ENCODE measurements at regions not wholly inside any gene's neighbourhood (a gene's known extent, or its start where the extent isn't known, plus 50 kb on each side); places are given as distances from the start of the nearest gene placed in this dataset.
"Not testable (repeated sequence)": the region's sequence is repeated elsewhere in the genome, so short reads cannot be mapped to it uniquely, and the experiment has no call there.

DNA sequence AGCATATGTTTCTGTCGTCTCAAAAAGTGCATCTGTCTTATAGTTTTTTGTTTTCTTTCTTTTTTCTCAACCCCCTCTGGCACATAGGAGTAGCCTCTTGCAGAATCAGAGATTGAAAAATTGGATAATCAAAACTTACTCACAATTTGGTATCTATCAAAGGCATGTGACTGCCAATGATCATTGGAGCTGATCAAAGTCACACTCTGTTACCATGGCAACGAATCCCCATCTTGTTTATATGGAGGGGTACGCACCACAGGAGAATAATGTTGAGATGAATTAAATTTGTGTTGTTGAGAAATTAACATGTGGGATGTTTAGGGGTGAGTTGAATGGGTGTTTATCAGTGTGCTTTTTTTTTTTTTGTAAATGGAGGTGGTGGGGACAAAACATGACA is 458.3 kb upstream of the FANCL start:
- Histone ChIP-seq H3K9ac (ENCODE audit: low read length) (no peak overlapping the region), H3K4me1 (ENCODE audit: control insufficient read depth, low read depth, low read length) (no peaks in the 10 kb centered on the region), H3K27me3 (ENCODE audit: control insufficient read depth, insufficient read depth, low read length) (no peaks in the 10 kb centered on the region), H3K4me3 (ENCODE audit: low read length) (no peak overlapping the region), H3K27ac (ENCODE audit: low read length) (no peak overlapping the region), H3K9me3 (ENCODE audit: control insufficient read depth, low read depth, low read length) (no peaks in the 10 kb centered on the region), H3K36me3 (ENCODE audit: control insufficient read depth, low read depth, low read length) (no peaks in the 10 kb centered on the region)

DNA sequence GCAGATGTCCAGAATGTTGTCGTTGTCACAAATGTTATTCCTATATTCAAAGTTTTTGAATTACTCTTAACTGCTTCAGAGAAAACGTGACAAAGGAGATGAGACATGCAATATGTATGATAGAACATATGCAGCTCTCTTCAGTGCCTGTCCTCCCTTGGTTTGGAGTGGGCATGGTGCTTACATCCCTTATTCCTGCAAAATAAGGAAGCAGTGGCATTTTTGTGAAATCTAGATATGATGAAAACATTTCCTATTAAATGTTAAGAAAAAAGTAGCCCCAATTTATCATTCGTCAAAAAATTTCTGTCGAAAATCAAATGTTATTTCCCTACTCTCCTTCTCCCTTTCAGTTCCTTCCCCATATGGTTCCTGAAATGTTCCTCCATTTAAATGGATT is 457.5 kb upstream of the FANCL start:
- H3K27ac ChIP-seq (ENCODE audit: low read length) = no peak overlapping the region
- H3K27me3 ChIP-seq (ENCODE audit: control insufficient read depth, insufficient read depth, low read length) = no peaks in the 10 kb centered on the region
- H3K9me3 ChIP-seq (ENCODE audit: control insufficient read depth, low read depth, low read length) = no peaks in the 10 kb centered on the region
- no peak overlapping the region for H3K9ac ChIP-seq (ENCODE audit: low read length)
- H3K36me3 ChIP-seq (ENCODE audit: control insufficient read depth, low read depth, low read length) = no peaks in the 10 kb centered on the region
- no peak overlapping the region for H3K4me3 ChIP-seq (ENCODE audit: low read length)
- H3K4me1 ChIP-seq (ENCODE audit: control insufficient read depth, low read depth, low read length) = no peaks in the 10 kb centered on the region

DNA sequence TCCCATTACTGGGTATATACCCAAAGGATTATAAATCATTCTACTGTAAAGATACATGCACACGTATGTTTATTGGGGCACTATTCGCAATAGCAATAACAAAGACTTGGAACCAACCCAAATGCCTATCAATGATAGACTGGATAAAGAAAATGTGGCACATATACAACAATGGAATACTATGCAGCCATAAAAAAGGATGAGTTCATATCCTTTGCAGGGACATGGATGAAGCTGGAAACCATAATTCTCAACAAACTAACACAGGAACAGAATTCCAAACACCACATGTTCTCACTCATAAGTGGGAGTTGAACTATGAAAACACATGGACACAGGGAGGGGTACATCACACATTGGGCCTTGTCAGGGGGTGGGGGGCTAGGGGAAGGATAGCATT is 453.0 kb upstream of the FANCL start:
- H3K27me3 ChIP-seq (ENCODE audit: control insufficient read depth, insufficient read depth, low read length); H3K36me3 ChIP-seq (ENCODE audit: control insufficient read depth, low read depth, low read length); H3K4me1 ChIP-seq (ENCODE audit: control insufficient read depth, low read depth, low read length); H3K9ac ChIP-seq (ENCODE audit: low read length); H3K4me3 ChIP-seq (ENCODE audit: low read length); H3K27ac ChIP-seq (ENCODE audit: low read length); H3K9me3 ChIP-seq (ENCODE audit: control insufficient read depth, low read depth, low read length): not testable (repeated sequence)

DNA sequence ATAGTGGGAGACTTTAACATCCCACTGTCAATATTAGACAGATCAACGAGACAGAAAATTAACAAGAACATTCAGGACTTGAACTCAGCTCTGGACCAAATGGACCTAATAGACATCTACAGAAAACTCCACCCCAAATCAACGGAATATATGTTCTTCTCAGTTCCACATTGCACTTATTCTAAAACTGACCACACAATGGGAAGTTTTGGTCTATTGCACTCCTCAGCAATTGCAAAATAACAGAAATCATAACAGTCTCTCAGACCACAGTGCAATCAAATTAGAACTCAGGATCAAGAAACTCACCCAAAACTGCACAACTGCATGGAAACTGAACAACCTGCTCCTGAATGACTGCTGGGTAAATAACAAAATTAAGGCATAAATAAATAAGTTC is 449.9 kb upstream of the FANCL start:
- not testable (repeated sequence) for H3K9ac ChIP-seq (ENCODE audit: low read length); H3K9me3 ChIP-seq (ENCODE audit: control insufficient read depth, low read depth, low read length); H3K4me3 ChIP-seq (ENCODE audit: low read length); H3K27me3 ChIP-seq (ENCODE audit: control insufficient read depth, insufficient read depth, low read length); H3K4me1 ChIP-seq (ENCODE audit: control insufficient read depth, low read depth, low read length); H3K36me3 ChIP-seq (ENCODE audit: control insufficient read depth, low read depth, low read length); H3K27ac ChIP-seq (ENCODE audit: low read length)

DNA sequence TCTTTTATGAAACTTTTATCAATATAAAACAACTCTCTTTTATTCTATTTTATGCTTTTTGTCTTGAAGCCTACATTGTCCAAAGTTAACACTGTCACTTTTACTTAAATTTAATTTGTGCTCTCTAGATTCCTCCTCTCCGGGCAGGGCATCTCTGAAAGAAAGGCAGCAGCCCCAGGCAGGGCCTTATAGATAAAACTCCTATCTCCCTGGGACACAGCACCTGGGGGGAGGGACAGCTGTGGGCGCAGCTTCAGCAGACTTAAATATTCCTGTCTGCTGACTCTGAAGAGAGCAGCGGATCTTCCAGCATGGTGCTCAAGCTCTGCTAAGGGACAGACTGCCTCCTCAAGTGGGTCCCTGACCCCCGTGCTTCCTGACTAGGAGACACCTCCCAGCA is 447.7 kb upstream of the FANCL start:
- Histone ChIP-seq H3K9me3 (ENCODE audit: control insufficient read depth, low read depth, low read length) (no peaks in the 10 kb centered on the region), H3K36me3 (ENCODE audit: control insufficient read depth, low read depth, low read length) (no peaks in the 10 kb centered on the region), H3K27me3 (ENCODE audit: control insufficient read depth, insufficient read depth, low read length) (no peaks in the 10 kb centered on the region), H3K4me1 (ENCODE audit: control insufficient read depth, low read depth, low read length) (no peaks in the 10 kb centered on the region), H3K27ac (ENCODE audit: low read length) (no peak overlapping the region), H3K4me3 (ENCODE audit: low read length) (no peak overlapping the region), H3K9ac (ENCODE audit: low read length) (no peak overlapping the region)

DNA sequence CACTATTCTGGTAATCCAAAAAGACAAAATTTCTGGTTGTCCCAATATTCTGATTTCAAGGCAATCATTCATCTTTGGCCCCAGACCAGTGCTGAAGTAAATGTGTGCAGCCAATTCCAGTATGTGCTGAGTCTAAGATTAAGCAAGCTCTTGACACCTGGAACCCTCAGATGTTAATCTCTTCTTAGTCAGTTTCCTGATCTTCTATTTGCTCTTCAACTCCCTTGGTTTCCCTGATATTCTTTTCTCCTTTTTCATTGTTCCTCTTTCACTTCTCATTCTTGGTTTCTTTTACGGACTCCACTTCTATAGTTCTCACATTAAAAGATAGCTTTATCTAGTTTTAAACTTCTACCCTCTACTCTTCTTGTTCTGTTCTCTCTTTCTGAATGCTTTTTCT is 445.7 kb upstream of the FANCL start:
- no peaks in the 10 kb centered on the region for H3K27me3 ChIP-seq (ENCODE audit: control insufficient read depth, insufficient read depth, low read length)
- H3K36me3 ChIP-seq (ENCODE audit: control insufficient read depth, low read depth, low read length) = no peaks in the 10 kb centered on the region
- no peak overlapping the region for H3K27ac ChIP-seq (ENCODE audit: low read length)
- no peak overlapping the region for H3K9ac ChIP-seq (ENCODE audit: low read length)
- no peak overlapping the region for H3K4me3 ChIP-seq (ENCODE audit: low read length)
- no peaks in the 10 kb centered on the region for H3K9me3 ChIP-seq (ENCODE audit: control insufficient read depth, low read depth, low read length)
- H3K4me1 ChIP-seq (ENCODE audit: control insufficient read depth, low read depth, low read length) = no peaks in the 10 kb centered on the region

DNA sequence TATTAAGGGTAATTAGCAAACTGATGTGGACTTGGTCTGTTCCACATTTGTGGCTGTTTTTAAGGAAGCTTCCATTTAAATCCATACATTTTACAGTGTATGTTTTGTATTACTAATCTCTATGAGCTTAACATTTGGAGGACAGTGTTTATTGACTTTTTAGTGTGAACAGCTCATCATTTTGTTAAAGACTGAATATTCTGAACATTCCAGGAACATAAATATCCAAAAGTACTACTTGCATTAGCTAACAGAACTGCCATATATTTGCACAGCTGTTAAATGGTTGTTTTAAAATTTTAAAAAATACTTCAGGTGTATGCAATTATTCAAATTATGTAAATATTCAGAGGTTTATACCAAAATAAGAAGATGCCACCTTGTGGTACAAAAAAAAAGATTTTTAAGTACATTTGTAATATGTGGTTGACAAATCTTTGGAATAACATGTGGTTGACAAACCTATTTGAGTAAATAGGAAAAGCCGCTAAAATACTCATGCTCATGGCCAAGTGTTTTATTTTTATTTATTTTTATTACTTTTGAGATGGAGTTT is 439.7 kb upstream of the FANCL start:
- no peaks in the 10 kb centered on the region for H3K27me3 ChIP-seq (ENCODE audit: control insufficient read depth, insufficient read depth, low read length)
- no peaks in the 10 kb centered on the region for H3K36me3 ChIP-seq (ENCODE audit: control insufficient read depth, low read depth, low read length)
- no peak overlapping the region for H3K9ac ChIP-seq (ENCODE audit: low read length)
- H3K9me3 ChIP-seq (ENCODE audit: control insufficient read depth, low read depth, low read length) = no peaks in the 10 kb centered on the region
- H3K4me1 ChIP-seq (ENCODE audit: control insufficient read depth, low read depth, low read length) = no peaks in the 10 kb centered on the region
- H3K4me3 ChIP-seq (ENCODE audit: low read length) = no peak overlapping the region
- H3K27ac ChIP-seq (ENCODE audit: low read length) = no peak overlapping the region

DNA sequence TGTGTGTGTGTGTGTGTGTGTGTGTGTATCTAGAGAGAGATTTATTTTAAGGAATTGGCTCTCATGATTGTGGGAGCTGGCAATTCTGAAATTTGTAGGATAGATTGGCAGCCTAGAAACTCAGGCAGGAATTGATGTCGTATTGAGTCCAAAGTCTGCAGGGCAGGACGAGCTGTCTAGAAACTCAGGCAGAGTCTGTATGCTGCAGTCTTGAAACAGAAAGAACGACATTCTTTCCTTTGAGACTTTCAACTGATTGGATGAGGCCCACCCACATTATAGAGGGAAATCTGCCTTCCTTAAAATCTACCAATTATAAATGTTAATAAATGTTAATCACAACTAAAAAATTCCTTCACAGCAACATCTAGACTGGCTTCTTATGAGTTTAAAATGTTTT is 436.6 kb upstream of the FANCL start:
- H3K27me3 ChIP-seq (ENCODE audit: control insufficient read depth, insufficient read depth, low read length) = no peaks in the 10 kb centered on the region
- H3K9me3 ChIP-seq (ENCODE audit: control insufficient read depth, low read depth, low read length) = no peaks in the 10 kb centered on the region
- no peak overlapping the region for H3K27ac ChIP-seq (ENCODE audit: low read length)
- H3K36me3 ChIP-seq (ENCODE audit: control insufficient read depth, low read depth, low read length) = no peaks in the 10 kb centered on the region
- no peak overlapping the region for H3K4me3 ChIP-seq (ENCODE audit: low read length)
- H3K4me1 ChIP-seq (ENCODE audit: control insufficient read depth, low read depth, low read length) = no peaks in the 10 kb centered on the region
- H3K9ac ChIP-seq (ENCODE audit: low read length) = no peak overlapping the region

DNA sequence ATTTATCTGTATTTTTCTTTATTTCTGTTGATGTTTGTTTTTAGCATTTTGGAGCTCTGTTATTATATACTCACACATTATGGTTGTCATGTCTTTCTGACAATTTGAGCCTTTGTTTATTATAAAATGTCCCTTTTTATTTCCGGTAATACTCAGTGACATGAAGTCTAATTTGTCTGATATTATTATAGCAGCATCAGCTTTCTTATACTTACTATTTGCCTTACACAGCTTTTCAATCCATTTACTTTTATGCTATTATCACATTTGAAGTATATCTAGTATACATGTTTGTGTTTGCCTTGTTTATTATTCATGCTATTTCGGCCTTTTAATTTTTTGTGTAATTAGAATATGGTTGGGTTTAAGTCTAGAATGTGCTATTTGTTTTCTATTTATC is 430.6 kb upstream of the FANCL start:
- Histone ChIP-seq H3K27me3 (ENCODE audit: control insufficient read depth, insufficient read depth, low read length) (no peaks in the 10 kb centered on the region), H3K9ac (ENCODE audit: low read length) (no peak overlapping the region), H3K4me3 (ENCODE audit: low read length) (no peak overlapping the region), H3K9me3 (ENCODE audit: control insufficient read depth, low read depth, low read length) (no peaks in the 10 kb centered on the region), H3K36me3 (ENCODE audit: control insufficient read depth, low read depth, low read length) (no peaks in the 10 kb centered on the region), H3K4me1 (ENCODE audit: control insufficient read depth, low read depth, low read length) (no peaks in the 10 kb centered on the region), H3K27ac (ENCODE audit: low read length) (no peak overlapping the region)

DNA sequence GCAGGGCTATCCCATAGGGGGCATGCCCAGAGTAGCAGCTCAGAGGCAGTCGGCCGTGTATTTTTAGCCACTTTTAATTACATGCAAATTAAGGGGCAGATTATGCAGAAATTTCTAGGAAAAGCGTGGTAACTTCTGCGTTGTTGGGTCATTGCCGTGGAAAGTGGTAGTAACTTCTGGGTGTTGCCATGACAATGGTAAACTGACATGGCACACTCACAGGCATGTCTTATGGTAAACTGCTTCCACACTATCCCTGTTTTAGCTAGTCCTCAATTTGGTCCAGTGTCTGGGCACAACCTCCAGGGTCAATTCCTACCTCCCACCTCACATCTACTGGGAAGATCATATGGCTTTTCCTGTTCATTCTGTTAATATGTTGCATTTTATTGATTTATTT is 428.9 kb upstream of the FANCL start:
- Histone ChIP-seq H3K9me3 (ENCODE audit: control insufficient read depth, low read depth, low read length) (no peaks in the 10 kb centered on the region), H3K4me3 (ENCODE audit: low read length) (no peak overlapping the region), H3K27ac (ENCODE audit: low read length) (no peak overlapping the region), H3K4me1 (ENCODE audit: control insufficient read depth, low read depth, low read length) (no peaks in the 10 kb centered on the region), H3K27me3 (ENCODE audit: control insufficient read depth, insufficient read depth, low read length) (no peaks in the 10 kb centered on the region), H3K9ac (ENCODE audit: low read length) (no peak overlapping the region), H3K36me3 (ENCODE audit: control insufficient read depth, low read depth, low read length) (no peaks in the 10 kb centered on the region)

DNA sequence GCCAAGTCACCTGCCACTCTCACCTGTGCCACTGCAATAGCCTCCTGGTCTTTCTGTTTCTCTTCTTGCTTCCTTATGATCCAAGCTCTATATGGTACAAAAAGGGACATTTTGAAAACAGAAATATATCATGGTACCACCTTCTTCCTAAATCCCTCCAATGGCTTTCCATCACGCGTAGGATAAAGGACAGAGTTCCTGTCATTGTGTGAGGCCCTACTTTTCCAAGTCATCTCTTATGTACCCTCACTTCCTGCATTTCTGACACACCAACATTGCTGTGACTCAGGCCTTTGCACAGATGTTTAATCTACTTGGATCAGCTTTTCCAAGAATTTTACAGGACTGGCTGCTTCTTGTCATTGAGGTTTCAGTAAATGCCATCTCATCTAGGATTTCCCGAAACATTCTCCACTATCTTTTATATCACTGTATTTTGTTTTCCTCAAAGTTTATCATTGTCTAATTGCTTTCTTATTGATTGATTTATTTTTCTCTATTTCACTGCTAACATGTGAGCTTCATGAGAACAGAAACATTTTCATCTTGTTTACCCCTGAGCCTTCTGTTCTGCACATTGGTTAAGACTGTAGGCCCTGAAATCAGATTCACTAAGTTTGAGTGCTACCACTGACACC is 426.1 kb upstream of the FANCL start:
- H3K4me1 ChIP-seq (ENCODE audit: control insufficient read depth, low read depth, low read length) = no peaks in the 10 kb centered on the region
- H3K9me3 ChIP-seq (ENCODE audit: control insufficient read depth, low read depth, low read length) = no peaks in the 10 kb centered on the region
- no peaks in the 10 kb centered on the region for H3K27me3 ChIP-seq (ENCODE audit: control insufficient read depth, insufficient read depth, low read length)
- H3K27ac ChIP-seq (ENCODE audit: low read length) = no peak overlapping the region
- H3K36me3 ChIP-seq (ENCODE audit: control insufficient read depth, low read depth, low read length) = no peaks in the 10 kb centered on the region
- H3K9ac ChIP-seq (ENCODE audit: low read length) = no peak overlapping the region
- H3K4me3 ChIP-seq (ENCODE audit: low read length) = no peak overlapping the region

DNA sequence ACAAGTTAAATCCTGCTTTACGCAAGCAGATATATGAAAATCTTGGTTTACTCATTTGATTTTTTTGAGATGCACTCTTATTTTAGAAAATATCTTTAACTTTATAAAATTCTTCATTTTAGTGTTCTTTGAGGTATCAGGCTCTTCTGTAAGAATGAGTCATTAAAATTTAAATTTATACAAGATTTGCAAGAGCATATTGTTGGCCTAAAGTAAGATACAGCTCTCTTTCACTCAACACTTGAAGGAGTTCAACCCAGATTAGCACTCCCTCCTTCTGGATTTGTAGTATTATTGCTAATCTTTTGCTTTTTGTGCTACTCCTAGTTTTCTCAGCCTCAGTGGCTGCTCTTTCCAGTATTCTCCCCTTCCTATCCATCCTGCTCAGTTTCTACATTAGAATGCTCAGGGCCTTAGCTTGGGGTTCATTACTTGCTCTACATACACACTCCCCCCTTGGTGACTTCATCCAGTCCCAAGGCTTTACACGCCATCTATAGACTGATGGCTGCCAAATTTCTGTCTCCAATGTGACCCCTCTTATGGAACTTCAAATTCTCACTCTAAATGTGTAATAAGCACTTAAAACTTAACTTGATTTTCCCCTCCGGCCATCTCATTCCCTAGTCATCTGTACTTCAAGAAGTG is 425.3 kb upstream of the FANCL start:
- H3K9ac ChIP-seq (ENCODE audit: low read length) = no peak overlapping the region
- no peak overlapping the region for H3K27ac ChIP-seq (ENCODE audit: low read length)
- H3K27me3 ChIP-seq (ENCODE audit: control insufficient read depth, insufficient read depth, low read length) = no peaks in the 10 kb centered on the region

More for the DNA sequence above, 425.3 kb upstream of the FANCL start:
- no peaks in the 10 kb centered on the region for H3K4me1 ChIP-seq (ENCODE audit: control insufficient read depth, low read depth, low read length)
- no peak overlapping the region for H3K4me3 ChIP-seq (ENCODE audit: low read length)
- no peaks in the 10 kb centered on the region for H3K36me3 ChIP-seq (ENCODE audit: control insufficient read depth, low read depth, low read length)
- no peaks in the 10 kb centered on the region for H3K9me3 ChIP-seq (ENCODE audit: control insufficient read depth, low read depth, low read length)

Data from iPS-18a (cell line).